Right lobe of liver (tissue), 4 donors: ENCODE measurements at regions not wholly inside any gene's neighbourhood (a gene's known extent, or its start where the extent isn't known, plus 50 kb on each side); places are given as distances from the start of the nearest gene placed in this dataset.

Experiments
- CTCF ChIP-seq, 4 donors: fragments of 200-600 bp in 3 of 4; fragments of 450-650 bp in 1 of 4; IDR thresholded peaks; one replicate each; pipeline versions ENCODE4 v1.5.1 to v1.8.0; 2016 to 2022; ENCODE audit warnings: antibody characterized with exemption in 4 of 4, mild to moderate bottlenecking in 2 of 4
- POLR2A ChIP-seq: fragments of 450-650 bp; IDR thresholded peaks from one replicate; pipeline ENCODE4 v1.6.1; 2017; ENCODE audit warnings: antibody characterized with exemption, mild to moderate bottlenecking
- donor health status: DM: no; HTN: no; CAD: no.
- donor health status: DM: no; HTN: no; CAD: no.
- donor health status: DM: no; HTN: yes; CAD: no.

GRCh38 chr1:78745111-78745510, 95.5 kb downstream of the IFI44 start:
- no peak for TF ChIP-seq CTCF (IDR thresholded peaks at IDR 0.05)
- TF ChIP-seq POLR2A: no peak
